Right atrium auricular region (tissue), 2 donors: ENCODE measurements at regions not wholly inside any gene's neighbourhood (a gene's known extent, or its start where the extent isn't known, plus 50 kb on each side); places are given as distances from the start of the nearest gene placed in this dataset.

Experiments
- DNase-seq: peaks from one replicate; pipeline ENCODE4 v3.0.0-alpha.2; 2019; ENCODE audit warnings: low spot score
- H3K27ac ChIP-seq, 2 donors: fragments of 200-600 bp; sonication (generic); 1 replicate in 1 of 2; 2 replicates in 1 of 2; pipeline ENCODE4 v1.5.1; 2016 to 2019
- H3K27me3 ChIP-seq, 2 donors: fragments of 200-600 bp; sonication (generic); one replicate each; pipeline versions ENCODE4 v1.5.1 to v1.6.0; 2017 to 2019
- H3K36me3 ChIP-seq: fragments of 200-600 bp; sonication (generic); one replicate; pipeline ENCODE4 v1.5.1; 2016
- H3K4me1 ChIP-seq, 2 donors: fragments of 200-600 bp; sonication (generic); one replicate each; pipeline versions ENCODE4 v1.5.1 to v1.6.0; 2017 to 2019
- H3K4me3 ChIP-seq, 2 donors: fragments of 200-600 bp; sonication (generic); 1 replicate in 1 of 2; 2 replicates in 1 of 2; pipeline ENCODE4 v1.5.1; 2017 to 2019; ENCODE audit warnings: mild to moderate bottlenecking in 1 of 2, moderate library complexity in 1 of 2
- H3K9me3 ChIP-seq, 2 donors: fragments of 200-600 bp; sonication (generic); one replicate each; pipeline ENCODE4 v1.5.1; 2019
- CTCF ChIP-seq, 2 donors: fragments of 200-600 bp; sonication (generic); IDR thresholded peaks; one replicate each; pipeline ENCODE4 v1.5.1; 2019; ENCODE audit warnings: antibody characterized with exemption in 2 of 2

- Histone ChIP-seq H3K36me3 (no peaks in the 10 kb centered on the region), H3K27ac (no peak overlapping the region), H3K9me3 (no peaks in the 10 kb centered on the region), H3K4me3 (no peak overlapping the region), H3K4me1 (no peaks in the 10 kb centered on the region), H3K27me3 (no peaks in the 10 kb centered on the region)
- no peak for TF ChIP-seq CTCF (IDR thresholded peaks at IDR 0.05)
- DNase-seq: no peak
Observed at GRCh38 chr1:76006234-76006633, 68.3 kb upstream of the ST6GALNAC3 start.

- Histone ChIP-seq H3K4me1 (no peaks in the 10 kb centered on the region), H3K27me3 (no peaks in the 10 kb centered on the region), H3K4me3 (no peak overlapping the region), H3K36me3 (no peaks in the 10 kb centered on the region), H3K9me3 (no peaks in the 10 kb centered on the region), H3K27ac (no peak overlapping the region)
- DNase-seq: no peak
- no peak for TF ChIP-seq CTCF (IDR thresholded peaks at IDR 0.05)
Observed at GRCh38 chr1:76010802-76011201, 63.7 kb upstream of the ST6GALNAC3 start.

- no peaks in the 10 kb centered on the region for H3K36me3 ChIP-seq
- H3K27me3 ChIP-seq: no peaks in the 10 kb centered on the region
- DNase-seq: no peak
- H3K9me3 ChIP-seq: no peaks in the 10 kb centered on the region
- H3K4me3 ChIP-seq: no peak overlapping the region
- H3K27ac ChIP-seq: no peak overlapping the region
- H3K4me1 ChIP-seq: no peaks in the 10 kb centered on the region
- no peak for TF ChIP-seq CTCF (IDR thresholded peaks at IDR 0.05)
Observed at GRCh38 chr1:76012341-76013205, 62.0 kb upstream of the ST6GALNAC3 start.

GRCh38 chr1:76013206-76013581 is 61.4 kb upstream of the ST6GALNAC3 start:
- H3K4me1 ChIP-seq: no peaks in the 10 kb centered on the region
- TF ChIP-seq CTCF (IDR thresholded peaks at IDR 0.05): no peak
- DNase-seq: no peak
- H3K27me3 ChIP-seq: no peaks in the 10 kb centered on the region
- no peaks in the 10 kb centered on the region for H3K9me3 ChIP-seq
- H3K36me3 ChIP-seq: no peaks in the 10 kb centered on the region
- no peak overlapping the region for H3K4me3 ChIP-seq
- no peak overlapping the region for H3K27ac ChIP-seq

GRCh38 chr1:76015478-76016103 is 59.0 kb upstream of the ST6GALNAC3 start:
- Histone ChIP-seq H3K27ac (no peak overlapping the region), H3K4me1 (no peaks in the 10 kb centered on the region), H3K9me3 (no peaks in the 10 kb centered on the region), H3K36me3 (no peaks in the 10 kb centered on the region), H3K4me3 (no peak overlapping the region), H3K27me3 (no peaks in the 10 kb centered on the region)
- TF ChIP-seq CTCF (IDR thresholded peaks at IDR 0.05): no peak
- no peak for DNase-seq
